HepG2 (cell line): ENCODE measurements at regions not wholly inside any gene's neighbourhood (a gene's known extent, or its start where the extent isn't known, plus 50 kb on each side); places are given as distances from the start of the nearest gene placed in this dataset.

Experiments used
- AKNA ChIP-seq: sonication (generic); formaldehyde crosslinking; IDR thresholded peaks from 2 replicates; pipeline ENCODE4 v1.4.0; 2020; ENCODE audit warnings: missing genetic modification reagents, borderline replicate concordance
- DPF2 ChIP-seq: sonication (generic); formaldehyde crosslinking; IDR thresholded peaks from 2 replicates; pipeline ENCODE4 v1.4.0; 2020; ENCODE audit warnings: mild to moderate bottlenecking, low read depth, missing genetic modification reagents, borderline replicate concordance
- EZH2 ChIP-seq: conservative IDR thresholded peaks from 2 replicates; pipeline ENCODE4 v1.6.1; 2012; ENCODE audit warnings: mild to moderate bottlenecking, low read depth, low read length, moderate library complexity
- FOXA1 ChIP-seq, 2 experiments: fragments of 450-650 bp in 1 of 2; sonication (generic) in 1 of 2; formaldehyde crosslinking in 1 of 2; IDR thresholded peaks; 2 replicates each; pipeline versions ENCODE4 v1.4.0 to v1.6.1; 2016 to 2020; ENCODE audit warnings: missing genetic modification reagents in 1 of 2
- FOXJ3 ChIP-seq: sonication (generic); formaldehyde crosslinking; IDR thresholded peaks from 2 replicates; pipeline ENCODE4 v1.4.0; 2020; ENCODE audit warnings: missing genetic modification reagents, mild to moderate bottlenecking, borderline replicate concordance
- GATAD2A ChIP-seq: IDR thresholded peaks from 2 replicates; pipeline ENCODE4 v1.6.1; 2016
- HDAC6 ChIP-seq: fragments of 200-600 bp; sonication (generic); IDR thresholded peaks from 2 replicates; pipeline ENCODE4 v1.7.0; 2017; ENCODE audit warnings: mild to moderate bottlenecking, antibody characterized with exemption, low read length, low read depth
- HNF4G ChIP-seq, 2 experiments: sonication (generic) in 1 of 2; formaldehyde crosslinking in 1 of 2; IDR thresholded peaks; 2 replicates each; pipeline versions ENCODE4 v1.4.0 to v1.6.1; 2011 to 2020; ENCODE audit warnings: borderline replicate concordance in 2 of 2, low read depth in 2 of 2, mild to moderate bottlenecking in 2 of 2, low read length in 1 of 2, missing genetic modification reagents in 1 of 2, moderate library complexity in 1 of 2
- IKZF4 ChIP-seq: sonication (generic); formaldehyde crosslinking; IDR thresholded peaks from 2 replicates; pipeline ENCODE4 v1.5.1; 2020; ENCODE audit warnings: borderline replicate concordance, mild to moderate bottlenecking, low read depth, missing genetic modification reagents; ENCODE audit errors: not compliant biosample characterization
- ISL2 ChIP-seq: sonication (generic); formaldehyde crosslinking; IDR thresholded peaks from 2 replicates; pipeline ENCODE4 v1.5.0; 2020; ENCODE audit warnings: missing genetic modification reagents
- JDP2 ChIP-seq: sonication (generic); formaldehyde crosslinking; IDR thresholded peaks from 2 replicates; pipeline ENCODE4 v1.8.1; 2022; ENCODE audit warnings: missing genetic modification reagents, borderline replicate concordance
- POLR2AphosphoS2 ChIP-seq: IDR thresholded peaks from 2 replicates; pipeline ENCODE4 v1.6.1; 2011; ENCODE audit warnings: low read depth, low read length, improper control_type of control experiment
- TEAD3 ChIP-seq: optimal IDR thresholded peaks from 2 replicates; pipeline ENCODE3; 2016; ENCODE audit warnings: borderline replicate concordance
- ZMYM4 ChIP-seq: sonication (generic); formaldehyde crosslinking; IDR thresholded peaks from 2 replicates; pipeline ENCODE4 v1.8.1; 2023; ENCODE audit warnings: mild to moderate bottlenecking, missing genetic modification reagents
- ZNF296 ChIP-seq: sonication (generic); formaldehyde crosslinking; conservative IDR thresholded peaks from 2 replicates; pipeline ENCODE4 v1.5.0; 2020; ENCODE audit warnings: mild to moderate bottlenecking, missing genetic modification reagents
- ZNF567 ChIP-seq: sonication (generic); formaldehyde crosslinking; IDR thresholded peaks from 2 replicates; pipeline ENCODE4 v1.8.1; 2023; ENCODE audit warnings: mild to moderate bottlenecking, missing genetic modification reagents, borderline replicate concordance
- ZNF616 ChIP-seq: sonication (generic); formaldehyde crosslinking; IDR thresholded peaks from 2 replicates; pipeline ENCODE4 v1.5.0; 2020; ENCODE audit warnings: low read depth, mild to moderate bottlenecking, missing genetic modification reagents
- ZNF784 ChIP-seq: sonication (generic); formaldehyde crosslinking; IDR thresholded peaks from 2 replicates; pipeline ENCODE4 v1.5.1; 2020; ENCODE audit warnings: missing genetic modification reagents, mild to moderate bottlenecking, borderline replicate concordance
- ZSCAN25 ChIP-seq: sonication (generic); formaldehyde crosslinking; IDR thresholded peaks from 2 replicates; pipeline ENCODE4 v1.8.0; 2022; ENCODE audit warnings: mild to moderate bottlenecking, missing genetic modification reagents
- ZZZ3 ChIP-seq: sonication (generic); formaldehyde crosslinking; IDR thresholded peaks from 2 replicates; pipeline ENCODE4 v1.4.0; 2020; ENCODE audit warnings: missing genetic modification reagents, mild to moderate bottlenecking, borderline replicate concordance

- TF ChIP-seq HDAC6 (no peak), JDP2 (no peak), ZNF567 (CRISPR knock-in tag) (no peak), GATAD2A (CRISPR knock-in tag) (0 out of 2 replicates have a peak, but pooled peaks have one; percentile 10), FOXJ3 (peak; percentile 83; the same call in 1 of the 2 replicates), ZNF616 (CRISPR knock-in tag) (no peak), HNF4G (IDR thresholded peaks at IDR 0.05; ENCODE audit: borderline replicate concordance, low read depth, low read length) (peak; percentile 61; the same call in 1 of the 2 replicates), HNF4G (CRISPR knock-in tag; IDR thresholded peaks at IDR 0.05; ENCODE audit: borderline replicate concordance, low read depth) (no peak), AKNA (CRISPR knock-in tag) (no peak), IKZF4 (CRISPR knock-in tag) (no peak), ZMYM4 (CRISPR knock-in tag) (peak; percentile 37; the same call in 1 of the 2 replicates), ISL2 (0 out of 2 replicates have a peak, but pooled peaks have one; percentile 46), POLR2AphosphoS2 (no peak), ZZZ3 (CRISPR knock-in tag) (no peak), TEAD3 (CRISPR knock-in tag) (no peak), ZNF296 (CRISPR knock-in tag) (no peak), ZNF784 (CRISPR knock-in tag) (no peak), FOXA1 (IDR thresholded peaks at IDR 0.05) (no peak), FOXA1 (CRISPR knock-in tag; IDR thresholded peaks at IDR 0.05) (no peak), EZH2 (no peak), ZSCAN25 (CRISPR knock-in tag) (no peak), DPF2 (CRISPR knock-in tag) (peak; percentile 60; the same call in 1 of the 2 replicates)
These were observed 614.0 kb upstream of the FOXG1 start (continued) for GRCh38 chr14:28152453-28153044.
